Testis (tissue), 2 donors: ENCODE measurements at regions not wholly inside any gene's neighbourhood (a gene's known extent, or its start where the extent isn't known, plus 50 kb on each side); places are given as distances from the start of the nearest gene placed in this dataset.

Experiments
- DNase-seq: peaks from one replicate; pipeline ENCODE4 v3.0.0-alpha.2; 2019
- H3K27ac ChIP-seq, 2 donors: fragments of 200-600 bp; sonication (generic); one replicate each; pipeline ENCODE4 v1.5.1; 2019
- H3K27me3 ChIP-seq: fragments of 200-600 bp; sonication (generic); one replicate; pipeline ENCODE4 v1.5.1; 2019
- H3K36me3 ChIP-seq: fragments of 200-600 bp; sonication (generic); one replicate; pipeline ENCODE4 v1.5.1; 2017; ENCODE audit warnings: low read depth; ENCODE audit errors: missing control alignments
- H3K4me1 ChIP-seq: fragments of 200-600 bp; sonication (generic); one replicate; pipeline ENCODE4 v1.5.1; 2019
- H3K4me3 ChIP-seq, 2 donors: fragments of 200-600 bp; sonication (generic); one replicate each; pipeline ENCODE4 v1.5.1; 2017 to 2019
- H3K9me3 ChIP-seq: fragments of 200-600 bp; sonication (generic); one replicate; pipeline ENCODE4 v1.5.1; 2017
- CTCF ChIP-seq, 3 experiments: fragments of 450-650 bp in 2 of 3; fragments of 200-600 bp in 1 of 3; sonication (generic) in 1 of 3; IDR thresholded peaks; one replicate each; pipeline ENCODE4 v1.5.1; 2016 to 2019; ENCODE audit warnings: antibody characterized with exemption in 3 of 3, mild to moderate bottlenecking in 2 of 3, moderate library complexity in 1 of 3
- POLR2A ChIP-seq: fragments of 450-650 bp; IDR thresholded peaks from one replicate; pipeline ENCODE4 v1.6.1; 2017; ENCODE audit warnings: antibody characterized with exemption, mild to moderate bottlenecking, moderate library complexity
- whole genome bisulfite sequencing, 2 donors: methylation state at CpG; one replicate each; pipeline ENCODE4 v1.1.5; 2018; 5-methylcytosine and 5-hydroxymethylcytosine counted together
- intact Hi-C: fragments of 100-400 bp; cut with DNase I; formaldehyde crosslinking; loops from one replicate; pipeline ENCODE4 v1.15.1; 2023; ENCODE audit warnings: low total_unique reads

GRCh38 chr15:39358441-39359041, 222.3 kb upstream of the THBS1 start:
- 5 to 27% methylated on average over 3 of the region's 3 CpGs for WGBS, 2 donors
- no peaks in the 10 kb centered on the region for H3K9me3 ChIP-seq
- peak overlapping the region in 1 of 2 donors; percentile 42 for H3K27ac ChIP-seq
- no peaks in the 10 kb centered on the region for H3K36me3 ChIP-seq
- no peaks in the 10 kb centered on the region for H3K27me3 ChIP-seq
- intact Hi-C loops, result no loop called here
- peaks cover 4% of the 10 kb centered on the region for H3K4me1 ChIP-seq
- no peak overlapping the region for H3K4me3 ChIP-seq
- peak; percentile 57 for DNase-seq
- no peak for TF ChIP-seq CTCF (IDR thresholded peaks at IDR 0.05)
- TF ChIP-seq POLR2A, result no peak

- no peaks in the 10 kb centered on the region for H3K27me3 ChIP-seq
- H3K4me1 ChIP-seq, result peaks cover 4% of the 10 kb centered on the region
- intact Hi-C loops, result no loop called here
- H3K9me3 ChIP-seq, result no peaks in the 10 kb centered on the region
- H3K36me3 ChIP-seq, result no peaks in the 10 kb centered on the region
- WGBS, 2 donors, result 74 to 90% methylated on average over 3 of the region's 3 CpGs
- no peak overlapping the region for H3K27ac ChIP-seq
- no peak overlapping the region for H3K4me3 ChIP-seq
- TF ChIP-seq POLR2A, result no peak
- TF ChIP-seq CTCF (IDR thresholded peaks at IDR 0.05), result no peak
- no peak for DNase-seq
Observed at GRCh38 chr15:39359771-39360170, 221.1 kb upstream of the THBS1 start.

GRCh38 chr15:39360452-39360851, 220.4 kb upstream of the THBS1 start:
- intact Hi-C loops, result no loop called here
- WGBS, 2 donors, result 58 to 78% methylated on average over 2 of the region's 2 CpGs
- Histone ChIP-seq H3K27ac (no peak overlapping the region), H3K36me3 (no peaks in the 10 kb centered on the region), H3K9me3 (no peaks in the 10 kb centered on the region), H3K4me3 (no peak overlapping the region), H3K4me1 (peaks cover 4% of the 10 kb centered on the region), H3K27me3 (no peaks in the 10 kb centered on the region)
- DNase-seq, result no peak
- TF ChIP-seq POLR2A (no peak), CTCF (IDR thresholded peaks at IDR 0.05) (no peak)

- no peaks in the 10 kb centered on the region for H3K36me3 ChIP-seq
- 96 to 97% methylated on average over 3 of the region's 3 CpGs for WGBS, 2 donors
- peaks cover 4% of the 10 kb centered on the region for H3K4me1 ChIP-seq
- intact Hi-C loops, result no loop called here
- no peaks in the 10 kb centered on the region for H3K27me3 ChIP-seq
- H3K27ac ChIP-seq, result no peak overlapping the region
- DNase-seq, result no peak
- H3K4me3 ChIP-seq, result no peak overlapping the region
- no peak for TF ChIP-seq CTCF (IDR thresholded peaks at IDR 0.05)
- TF ChIP-seq POLR2A, result no peak
- H3K9me3 ChIP-seq, result no peaks in the 10 kb centered on the region
Observed at GRCh38 chr15:39361497-39361896, 219.4 kb upstream of the THBS1 start.
